ENCODE measurements at regions not wholly inside any gene's neighbourhood (a gene's known extent, or its start where the extent isn't known, plus 50 kb on each side); places are given as distances from the start of the nearest gene placed in this dataset.

GRCh38 chr6:66937180-66937579 lies 1230.2 kb upstream of the EYS start:
- TF ChIP-seq EZH2 (IDR thresholded peaks at IDR 0.05; ENCODE audit: borderline replicate concordance, low read depth, low read length, severe bottlenecking) (no peak), CTCF (IDR thresholded peaks at IDR 0.05; ENCODE audit: extremely low read depth in 1 of 2, insufficient read depth in 1 of 2, low read depth in 1 of 2, low read length in 2 of 2) (no peak), POLR2A (IDR thresholded peaks at IDR 0.05; ENCODE audit: low read depth, low read length) (no peak), GATA2 (IDR thresholded peaks at IDR 0.05; ENCODE audit: insufficient read depth, insufficient read length, low read depth, low read length) (no peak), JUN (IDR thresholded peaks at IDR 0.05; ENCODE audit: borderline replicate concordance, insufficient read depth, insufficient read length, low read depth) (no peak), MAX (IDR thresholded peaks at IDR 0.05; ENCODE audit: insufficient read depth, insufficient read length) (no peak)

Data from endothelial cell of umbilical vein (primary cell).